Renal cortex interstitium (tissue), 11 donors: ENCODE measurements at regions not wholly inside any gene's neighbourhood (a gene's known extent, or its start where the extent isn't known, plus 50 kb on each side); places are given as distances from the start of the nearest gene placed in this dataset.

Experiments used
- DNase-seq, 11 donors: peaks; one replicate each; pipeline ENCODE4 v3.0.0-alpha.2; 2013; ENCODE audit warnings: low read depth in 9 of 11, low spot score in 4 of 11; ENCODE audit errors: extremely low read depth in 1 of 11

DNA sequence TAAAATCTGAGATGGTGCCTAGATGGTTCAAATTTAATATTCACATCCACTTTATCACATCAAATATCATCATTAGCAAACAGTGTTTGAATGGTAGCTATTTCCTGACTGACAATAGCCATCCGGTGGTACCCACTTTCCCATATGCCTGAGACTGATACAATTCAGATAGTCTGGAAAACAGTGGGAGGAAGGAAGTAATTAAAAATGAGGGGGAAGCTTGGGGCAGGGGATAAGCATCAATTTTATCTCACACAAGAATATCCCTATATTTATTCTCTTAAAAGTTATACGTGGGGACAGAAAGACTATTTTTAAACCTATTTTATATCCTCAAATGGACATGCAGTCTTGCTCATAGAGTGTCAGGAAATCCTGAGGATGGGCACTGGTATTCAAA is 122.5 kb upstream of the GAP43 start:
- DNase-seq = no peak

DNA sequence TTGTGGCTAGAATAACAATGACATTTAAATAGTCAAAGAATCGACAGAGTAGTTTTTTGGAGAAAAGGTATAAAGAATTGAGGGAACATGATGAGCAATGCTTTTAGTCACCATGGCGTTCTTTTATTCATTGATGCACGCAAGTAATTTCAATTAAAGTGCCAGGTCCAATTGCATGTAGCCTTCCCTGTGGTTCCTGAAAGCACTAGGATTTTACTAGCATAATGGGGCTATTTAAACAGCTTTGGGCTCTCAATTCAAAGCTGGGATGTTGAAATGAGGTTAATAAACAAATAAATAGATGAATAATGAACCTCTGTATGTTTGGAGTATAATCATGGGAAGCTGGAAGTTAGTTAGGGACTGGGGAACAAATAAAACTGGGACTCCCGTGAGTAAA is 121.2 kb upstream of the GAP43 start:
- no peak for DNase-seq

DNA sequence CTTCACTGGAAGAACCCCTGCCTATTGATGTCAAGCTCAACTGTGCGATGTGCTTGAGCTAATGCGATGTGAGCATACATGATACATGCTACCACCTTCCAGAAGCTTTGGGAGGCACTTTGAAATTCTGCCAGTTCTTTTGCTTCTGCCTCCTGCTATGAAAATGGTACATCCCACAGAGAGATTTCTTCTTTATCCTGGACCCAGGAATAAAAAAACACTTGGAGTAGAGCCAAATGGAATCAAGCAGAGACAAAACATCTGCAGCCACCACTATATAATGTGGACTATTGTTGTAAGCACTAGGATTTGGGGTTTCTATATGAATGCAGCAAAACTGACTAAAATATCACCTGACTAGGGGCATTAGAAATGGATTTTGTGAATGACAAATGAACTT is 119.9 kb upstream of the GAP43 start:
- DNase-seq = peak in 3 of 11 donors; percentile 18 to 28 (median 24)

DNA sequence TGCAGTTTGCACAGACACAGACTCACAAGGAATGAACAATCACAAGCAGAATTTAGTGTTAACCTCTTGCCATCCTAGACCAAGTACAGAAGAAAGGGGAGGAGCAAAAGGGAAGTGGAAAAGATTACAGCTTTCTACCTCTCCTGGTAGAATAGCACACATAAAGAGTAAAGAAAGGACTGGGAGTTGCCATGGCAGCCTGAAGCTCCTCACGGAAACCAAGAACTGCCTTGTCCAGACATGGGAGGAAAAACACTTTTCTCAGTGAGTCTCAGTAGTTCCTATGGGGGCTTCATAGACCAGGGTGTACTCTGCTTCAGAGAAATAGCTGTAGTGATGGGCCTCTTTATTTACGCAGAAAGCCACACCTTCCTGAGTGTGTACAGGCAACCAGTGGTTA is 114.7 kb upstream of the GAP43 start:
- DNase-seq = no peak

DNA sequence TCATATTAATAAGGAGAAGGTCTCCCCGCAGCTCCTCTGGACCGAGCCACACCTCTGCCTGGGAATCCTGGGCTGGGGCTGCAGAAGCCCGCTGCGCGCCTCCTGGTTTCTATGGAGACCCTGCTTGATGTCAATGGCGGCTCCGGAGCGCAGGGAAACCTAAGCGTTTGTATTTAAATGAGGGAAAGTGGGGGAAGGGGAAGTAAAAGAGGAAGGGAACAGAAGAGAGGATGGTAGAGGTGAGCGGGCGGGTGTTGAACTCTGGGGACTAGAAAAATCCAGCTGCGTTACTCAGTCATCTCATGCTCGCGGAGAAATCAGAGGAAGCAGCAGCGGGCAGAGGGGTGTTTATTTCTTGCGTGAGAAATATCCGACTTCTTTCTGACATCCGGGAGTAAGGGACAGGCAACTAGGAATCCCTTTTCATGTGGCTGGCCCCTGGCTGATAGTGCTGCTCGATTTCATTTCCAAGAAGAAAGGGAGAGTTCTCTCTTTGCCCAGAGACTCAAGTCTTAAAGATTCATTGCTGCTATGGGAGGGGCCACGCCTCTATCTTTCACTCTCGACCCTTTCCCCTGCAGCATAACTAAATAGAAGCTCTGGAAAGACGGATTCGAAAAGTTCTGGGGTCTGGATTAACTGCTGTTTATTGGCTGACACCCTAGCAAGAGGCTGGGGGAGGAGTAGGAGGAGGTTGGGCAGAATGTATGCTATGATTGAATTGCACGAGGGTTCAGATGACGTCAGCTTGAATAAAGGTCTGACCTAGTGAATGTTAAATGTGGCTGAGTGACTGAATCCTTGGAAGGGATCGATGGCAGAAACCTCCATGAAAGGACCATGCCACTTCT is 110.5 kb upstream of the GAP43 start:
- DNase-seq = peak in 8 of 11 donors; percentile 35 to 57 (median 43)

DNA sequence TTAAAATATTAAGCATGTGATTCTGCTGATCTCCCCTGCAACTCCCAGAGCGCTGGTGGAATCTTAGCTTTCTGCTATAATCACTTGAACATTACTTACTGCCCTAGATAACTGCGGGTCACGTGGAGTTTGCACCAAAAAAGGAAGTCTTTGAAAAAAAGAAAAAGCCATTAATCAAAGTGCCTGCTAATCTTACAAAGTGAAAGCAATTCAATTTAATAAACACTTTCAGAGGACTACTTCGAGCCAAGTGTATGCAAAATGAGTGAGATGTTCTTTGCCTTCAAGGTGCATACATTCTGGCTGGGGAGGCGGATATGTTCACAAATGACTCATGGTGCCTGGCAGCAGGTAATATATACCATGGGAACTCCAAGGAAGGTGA is 109.9 kb upstream of the GAP43 start:
- DNase-seq = peak in 2 of 11 donors; percentile 36 to 39

DNA sequence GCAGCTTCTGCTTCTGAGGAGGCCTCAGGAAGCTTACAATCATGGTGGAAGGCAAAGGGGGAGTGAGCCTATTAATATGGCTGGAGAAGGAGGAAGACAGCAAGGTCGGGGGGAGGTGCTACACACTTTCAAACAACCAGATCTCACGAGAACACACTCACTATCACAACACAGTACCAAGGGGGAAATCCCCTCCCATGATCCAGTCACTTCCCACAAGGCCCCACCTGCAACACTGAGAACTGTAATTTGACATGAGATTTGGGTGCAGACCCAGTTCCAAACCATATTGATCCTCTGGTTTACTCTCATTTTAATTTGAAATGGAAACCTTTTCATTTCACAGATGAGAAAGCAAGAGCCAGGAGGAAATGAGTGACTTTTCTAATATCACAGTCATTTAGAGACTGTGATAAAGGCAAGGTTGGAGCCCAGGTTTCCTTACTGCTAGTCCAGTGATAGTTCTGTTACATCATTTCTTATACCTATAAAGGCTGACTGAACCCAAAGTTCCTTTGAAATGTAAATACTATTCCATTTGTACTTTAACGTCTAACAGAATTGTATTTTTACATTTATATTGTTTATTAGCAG is 105.8 kb upstream of the GAP43 start:
- DNase-seq = no peak

DNA sequence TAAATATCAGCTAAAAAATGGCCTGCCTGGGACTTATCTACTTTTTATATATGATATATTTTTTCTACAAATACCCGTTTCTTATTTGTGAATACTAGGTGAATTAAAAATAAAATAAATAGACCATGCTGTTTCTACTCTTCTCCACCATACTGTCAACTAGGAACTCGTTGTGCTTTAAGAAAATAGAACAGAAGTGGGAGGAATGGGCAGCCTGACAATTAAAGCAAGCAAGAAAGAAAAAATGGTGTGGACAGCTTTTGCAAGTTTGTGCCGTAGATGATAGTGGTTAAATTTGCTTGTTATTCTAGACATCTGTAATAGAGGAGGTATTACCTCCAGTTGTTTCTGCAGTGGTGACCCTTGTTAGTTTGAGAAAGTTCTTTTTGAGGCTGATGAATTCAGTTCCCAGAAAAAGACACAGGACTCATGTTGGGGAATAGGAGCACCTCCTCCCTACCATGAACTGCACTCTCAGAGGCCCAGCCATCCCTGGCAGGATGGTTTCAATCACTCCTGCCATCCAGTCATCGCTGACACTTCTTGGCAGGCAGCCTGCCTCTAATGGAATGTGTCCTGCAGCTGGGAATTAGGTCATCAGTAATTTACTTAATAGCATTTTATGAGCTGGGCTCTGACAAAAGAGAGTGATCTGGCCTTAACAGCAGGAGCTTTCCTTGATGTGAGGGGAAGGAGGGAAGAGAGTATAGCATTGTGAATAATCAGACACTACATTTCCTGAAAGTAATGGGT is 105.0 kb upstream of the GAP43 start:
- peak in 9 of 11 donors; percentile 26 to 66 (median 42) for DNase-seq

DNA sequence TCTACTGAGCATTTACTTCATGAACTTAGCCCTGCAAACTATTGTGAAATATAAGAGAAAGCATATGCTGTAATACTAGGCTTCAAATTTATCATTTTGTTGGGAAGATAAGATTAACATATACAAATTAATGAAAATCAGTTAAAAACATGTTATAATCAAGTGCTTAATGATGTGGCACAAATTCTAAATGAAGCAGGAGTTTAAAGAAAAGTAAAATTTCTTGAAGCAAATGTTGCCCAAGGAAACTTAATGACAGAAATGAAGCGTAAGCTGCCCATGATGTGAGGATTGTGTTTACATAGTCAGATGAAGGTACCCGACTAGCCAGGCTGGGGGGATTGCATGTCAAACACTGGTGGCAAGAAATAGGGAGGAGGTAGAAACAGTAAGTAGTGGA is 103.1 kb upstream of the GAP43 start:
- no peak for DNase-seq

DNA sequence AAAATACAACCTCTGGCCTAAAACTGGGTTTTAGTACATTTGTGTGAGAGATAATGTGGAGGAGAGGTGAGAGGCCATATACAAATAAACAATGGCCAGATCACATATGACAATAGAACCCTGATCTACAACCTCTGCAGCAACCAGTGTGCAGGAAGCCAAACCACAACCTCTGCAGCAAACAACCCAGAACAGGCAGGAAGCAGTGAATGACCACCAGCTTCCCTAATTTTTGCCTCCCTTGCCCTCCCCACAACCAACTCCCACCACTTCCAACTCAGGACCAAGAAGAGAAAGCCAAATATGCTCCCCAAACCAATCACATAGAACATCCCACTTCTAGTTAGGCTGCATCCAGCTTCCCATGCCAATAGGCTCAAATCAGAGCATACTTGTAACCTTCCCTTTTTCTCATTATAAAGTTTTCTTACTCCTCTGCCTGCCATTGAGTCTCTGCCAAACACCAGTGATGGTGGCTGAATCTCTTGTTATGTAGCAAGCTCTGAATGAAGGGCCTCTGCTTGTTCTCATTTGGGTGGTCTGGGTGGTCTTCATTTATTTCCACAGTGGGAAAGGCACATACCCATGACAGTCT is 102.6 kb upstream of the GAP43 start:
- DNase-seq = no peak

DNA sequence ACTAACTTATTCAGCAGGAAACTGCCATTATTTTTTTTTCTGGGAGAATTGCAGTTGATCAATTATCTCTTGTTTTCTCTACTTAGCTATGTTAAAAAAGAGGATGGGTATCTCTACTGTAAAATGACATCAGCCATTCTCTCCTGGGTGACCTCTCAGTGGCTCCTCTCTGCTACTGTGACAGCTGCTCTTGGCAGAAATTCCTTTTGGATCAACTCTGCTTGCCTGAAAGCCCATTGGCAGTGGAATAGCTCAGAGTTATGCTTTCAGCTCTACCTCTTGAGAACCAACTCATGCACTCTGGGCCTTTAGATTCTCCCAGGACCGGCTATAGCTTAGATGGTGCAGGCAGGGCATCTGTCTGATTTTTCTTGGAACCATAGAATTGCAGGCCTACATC is 99.9 kb upstream of the GAP43 start:
- DNase-seq = no peak

DNA sequence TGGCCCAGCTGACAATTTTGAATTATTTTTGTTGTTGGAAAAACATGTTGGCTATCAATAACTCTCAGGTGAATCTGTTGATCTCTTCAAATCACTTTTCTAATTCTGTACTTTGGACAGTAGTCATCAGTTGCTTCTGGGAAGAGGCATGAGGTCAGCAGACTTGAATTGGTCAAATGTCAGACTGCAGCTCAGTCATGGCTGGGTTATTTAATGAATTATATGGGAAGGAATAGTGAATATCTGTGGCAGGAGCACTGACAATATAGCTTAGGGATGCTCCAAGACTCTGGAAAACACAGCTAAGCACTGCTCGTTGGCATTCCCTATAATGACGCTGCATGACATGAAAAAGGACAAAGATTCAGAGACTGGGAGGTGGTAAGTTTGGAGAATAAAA is 98.8 kb upstream of the GAP43 start:
- DNase-seq = no peak

DNA sequence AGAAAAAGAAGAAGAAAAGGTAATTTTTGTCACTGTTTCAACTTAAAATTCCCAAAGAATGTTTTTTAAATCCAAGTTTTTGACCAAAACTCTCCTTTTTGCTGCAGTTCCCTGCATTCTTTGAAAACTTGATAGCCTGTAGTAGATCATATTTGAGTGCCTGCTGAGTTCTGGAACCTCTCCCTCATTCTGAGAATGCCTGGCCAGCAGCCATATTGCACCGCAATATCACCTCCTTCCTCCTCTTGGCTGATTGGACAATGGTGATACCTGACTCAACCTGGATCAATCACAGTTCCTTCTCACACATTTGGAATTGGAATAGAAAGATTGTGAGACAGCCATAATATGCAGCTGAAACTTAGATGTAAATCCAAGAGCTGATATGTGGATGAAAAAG is 97.6 kb upstream of the GAP43 start:
- no peak for DNase-seq

DNA sequence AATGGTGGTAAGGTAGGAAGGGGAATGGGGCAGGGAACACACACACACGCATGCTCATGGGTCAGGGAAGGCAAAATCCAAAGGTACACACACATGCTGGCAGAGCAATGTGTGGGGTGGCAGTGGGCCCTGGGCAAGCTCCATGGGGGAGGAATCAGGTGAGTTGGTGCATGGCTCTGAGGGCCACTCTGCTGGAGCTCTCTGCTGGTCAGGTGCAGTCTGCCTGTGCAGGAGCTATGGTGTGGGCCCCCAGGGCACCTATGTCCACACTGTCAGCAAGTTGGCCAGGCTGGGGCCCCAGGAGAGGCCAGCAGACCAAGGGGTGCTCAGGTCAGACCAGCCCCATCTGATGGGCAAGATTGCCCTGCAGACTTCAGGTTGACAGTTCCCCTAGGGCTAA is 90.1 kb upstream of the GAP43 start:
- no peak for DNase-seq

DNA sequence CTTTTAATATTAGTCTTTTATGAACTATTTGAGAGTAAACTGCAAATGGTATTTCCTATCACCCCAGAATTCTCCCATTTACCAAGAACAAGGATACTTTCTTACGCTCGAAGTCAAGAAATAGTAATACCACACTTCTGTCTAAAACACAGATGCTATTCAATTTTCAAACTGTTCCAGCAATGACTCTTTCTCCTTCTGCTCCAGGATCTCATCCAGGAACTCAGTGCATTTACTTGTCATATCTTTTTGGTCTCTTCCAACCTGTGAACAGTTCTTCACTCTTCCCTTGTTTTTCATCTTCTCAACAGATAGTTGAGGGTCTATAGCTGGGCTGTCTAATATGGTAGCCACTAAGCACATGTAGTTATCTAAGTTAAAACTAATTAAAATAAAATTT is 87.1 kb upstream of the GAP43 start:
- DNase-seq = no peak

DNA sequence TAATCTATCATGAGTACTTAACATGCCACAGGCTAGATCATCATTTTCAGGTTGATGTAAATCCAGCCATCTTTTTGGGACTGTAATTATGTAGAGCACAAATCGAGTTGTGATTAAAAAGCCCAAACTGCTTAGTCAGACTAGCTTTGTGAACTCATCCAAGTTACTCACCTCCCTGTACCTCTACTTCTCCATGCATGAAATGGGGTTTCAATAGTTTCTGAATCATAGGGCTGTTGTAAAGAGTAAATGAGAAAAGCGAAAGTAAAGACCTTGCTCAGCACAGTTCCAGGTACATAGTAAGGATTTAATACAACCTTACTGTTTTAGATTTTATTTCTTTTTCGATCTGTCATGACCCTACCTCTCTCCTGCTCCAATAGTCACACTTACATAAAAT is 85.6 kb upstream of the GAP43 start:
- DNase-seq = no peak

DNA sequence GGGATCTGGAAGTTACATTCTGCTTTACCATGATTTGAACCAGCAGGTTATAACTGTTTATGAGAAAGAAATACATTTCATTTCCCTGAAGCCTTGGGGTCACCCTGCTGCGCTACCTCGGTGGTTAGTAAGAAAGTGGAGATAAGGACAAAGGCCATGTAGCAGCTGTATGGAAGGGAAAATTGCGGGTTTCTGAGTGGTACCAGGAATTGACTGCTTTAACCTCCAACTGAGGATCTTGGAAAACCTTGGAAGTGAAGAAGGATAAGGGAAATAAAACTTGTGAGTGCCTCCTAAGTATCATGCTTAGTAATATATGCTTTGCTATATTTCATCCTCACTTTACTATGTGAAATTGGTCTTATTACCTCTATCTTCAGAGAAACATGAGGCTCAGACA is 76.1 kb upstream of the GAP43 start:
- DNase-seq = no peak

DNA sequence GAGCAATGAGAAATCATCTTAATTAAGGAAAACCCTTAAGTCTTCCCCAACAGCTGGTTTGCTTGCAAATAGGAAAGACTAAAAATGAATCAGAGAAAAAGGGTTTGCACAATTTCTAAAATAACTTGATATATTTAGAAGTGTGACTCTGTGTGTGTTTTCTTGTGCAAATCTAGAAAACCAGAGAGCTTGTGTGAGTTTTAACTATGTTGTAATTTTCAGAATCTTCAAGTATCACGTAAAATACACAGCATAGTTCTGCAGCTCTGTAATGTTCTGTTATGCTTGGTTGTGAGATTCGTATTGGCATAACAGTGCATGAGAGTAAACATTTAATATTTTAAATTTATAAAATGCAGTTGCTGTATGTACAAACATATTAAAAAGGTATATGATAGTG is 74.7 kb upstream of the GAP43 start:
- no peak for DNase-seq

DNA sequence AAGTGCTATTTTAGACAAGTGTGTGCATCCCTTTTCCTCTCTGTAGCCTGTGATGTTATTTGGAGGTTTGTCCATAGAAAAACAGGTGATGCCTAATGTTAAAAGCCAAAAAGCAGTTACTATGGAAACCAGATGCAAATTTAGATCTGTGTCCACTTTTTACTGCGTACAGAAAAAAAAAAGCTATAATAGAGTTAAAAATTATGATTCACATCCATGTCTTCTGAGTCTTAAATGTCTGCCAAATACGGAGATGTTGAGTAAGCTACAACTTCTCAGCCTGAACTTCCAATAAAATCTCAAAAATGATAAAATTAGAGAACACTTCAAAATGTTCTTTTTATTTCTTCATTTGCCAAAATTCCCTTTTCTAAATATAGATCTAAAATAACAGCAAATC is 74.2 kb upstream of the GAP43 start:
- no peak for DNase-seq

DNA sequence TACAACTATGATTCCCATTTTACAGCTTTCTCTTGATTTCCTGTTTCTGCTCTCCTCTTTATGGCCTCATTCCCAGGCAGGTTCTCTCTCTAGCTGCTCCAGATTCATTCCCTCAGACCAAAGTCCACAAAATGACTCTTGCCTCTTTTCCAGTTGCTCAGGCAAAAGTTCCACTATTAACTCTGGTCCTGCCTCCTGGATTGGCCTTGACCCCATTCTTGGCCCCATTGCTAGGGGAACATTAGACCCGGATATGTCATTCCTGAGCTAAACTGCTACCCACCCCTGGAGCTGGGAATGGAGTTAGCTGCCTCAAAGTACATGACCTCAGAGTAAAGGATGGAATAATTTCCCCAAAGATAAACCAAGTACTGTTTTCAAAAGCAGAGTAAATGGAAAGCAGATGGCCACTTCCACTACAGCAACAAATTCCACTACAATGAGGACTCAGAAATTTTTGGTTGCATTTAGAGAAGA is 73.0 kb upstream of the GAP43 start:
- DNase-seq = peak in 1 of 11 donors; percentile 5
